Esophagus muscularis mucosa (tissue), 4 donors: ENCODE measurements at regions not wholly inside any gene's neighbourhood (a gene's known extent, or its start where the extent isn't known, plus 50 kb on each side); places are given as distances from the start of the nearest gene placed in this dataset.

Experiments used
- DNase-seq: peaks from one replicate; pipeline ENCODE4 v3.0.0-alpha.2; 2017; ENCODE audit errors: extremely low spot score
- H3K27ac ChIP-seq, 4 donors: fragments of 200-600 bp; sonication (generic); replicated peaks in 1 of 4; 1 replicate in 3 of 4; 2 replicates in 1 of 4; pipeline ENCODE4 v1.5.1; 2016 to 2019; ENCODE audit warnings: mild to moderate bottlenecking in 1 of 4
- H3K27me3 ChIP-seq, 4 donors: fragments of 200-600 bp; sonication (generic); one replicate each; pipeline versions ENCODE4 v1.5.1 to v1.6.0; 2016 to 2019
- H3K36me3 ChIP-seq, 4 donors: fragments of 200-600 bp; sonication (generic); one replicate each; pipeline ENCODE4 v1.5.1; 2016 to 2019
- H3K4me1 ChIP-seq, 4 donors: fragments of 200-600 bp; sonication (generic); one replicate each; pipeline ENCODE4 v1.5.1; 2016 to 2019
- H3K4me3 ChIP-seq, 4 donors: fragments of 200-600 bp; sonication (generic); 1 replicate in 2 of 4; 2 replicates in 2 of 4; pipeline ENCODE4 v1.5.1; 2016 to 2019; ENCODE audit warnings: mild to moderate bottlenecking in 4 of 4, moderate library complexity in 1 of 4
- H3K9me3 ChIP-seq, 4 donors: fragments of 200-600 bp; sonication (generic); 1 replicate in 3 of 4; 2 replicates in 1 of 4; pipeline ENCODE4 v1.5.1; 2016 to 2019
- EP300 ChIP-seq: sonication (generic); formaldehyde crosslinking; IDR thresholded peaks from one replicate; pipeline ENCODE4 v1.6.1; 2017; ENCODE audit warnings: antibody characterized with exemption
- POLR2A ChIP-seq: fragments of 450-650 bp; IDR thresholded peaks from one replicate; pipeline ENCODE4 v1.6.1; 2017; ENCODE audit warnings: antibody characterized with exemption, moderate library complexity, mild to moderate bottlenecking, low read depth
- POLR2AphosphoS5 ChIP-seq, 2 donors: sonication (generic); formaldehyde crosslinking; IDR thresholded peaks; one replicate each; pipeline ENCODE4 v1.6.1; 2017; ENCODE audit warnings: antibody characterized with exemption in 2 of 2
- WGBS: methylation state at CpG from one replicate; pipeline ENCODE4 v1.1.5; 2018; 5-methylcytosine and 5-hydroxymethylcytosine counted together
- intact Hi-C: fragments of 100-400 bp; cut with DNase I; formaldehyde crosslinking; loops from one replicate; pipeline ENCODE4 v1.15.1; 2023
- TF ChIP-seq, protein P1 (sequence below), 3 experiments: fragments of 200-600 bp in 2 of 3; fragments of 450-650 bp in 1 of 3; sonication (generic) in 2 of 3; IDR thresholded peaks; one replicate each; pipeline ENCODE4 v1.5.1; 2017 to 2019; ENCODE audit warnings: antibody characterized with exemption in 3 of 3, mild to moderate bottlenecking in 2 of 3, moderate library complexity in 1 of 3

GRCh38 chr5:167688341-167689130 is 602.9 kb upstream of the WWC1 start:
- WGBS, result 60% methylated on average over 8 of the region's 8 CpGs
- no peak for TF ChIP-seq POLR2AphosphoS5 (IDR thresholded peaks at IDR 0.05)
- TF ChIP-seq, protein P1, sequence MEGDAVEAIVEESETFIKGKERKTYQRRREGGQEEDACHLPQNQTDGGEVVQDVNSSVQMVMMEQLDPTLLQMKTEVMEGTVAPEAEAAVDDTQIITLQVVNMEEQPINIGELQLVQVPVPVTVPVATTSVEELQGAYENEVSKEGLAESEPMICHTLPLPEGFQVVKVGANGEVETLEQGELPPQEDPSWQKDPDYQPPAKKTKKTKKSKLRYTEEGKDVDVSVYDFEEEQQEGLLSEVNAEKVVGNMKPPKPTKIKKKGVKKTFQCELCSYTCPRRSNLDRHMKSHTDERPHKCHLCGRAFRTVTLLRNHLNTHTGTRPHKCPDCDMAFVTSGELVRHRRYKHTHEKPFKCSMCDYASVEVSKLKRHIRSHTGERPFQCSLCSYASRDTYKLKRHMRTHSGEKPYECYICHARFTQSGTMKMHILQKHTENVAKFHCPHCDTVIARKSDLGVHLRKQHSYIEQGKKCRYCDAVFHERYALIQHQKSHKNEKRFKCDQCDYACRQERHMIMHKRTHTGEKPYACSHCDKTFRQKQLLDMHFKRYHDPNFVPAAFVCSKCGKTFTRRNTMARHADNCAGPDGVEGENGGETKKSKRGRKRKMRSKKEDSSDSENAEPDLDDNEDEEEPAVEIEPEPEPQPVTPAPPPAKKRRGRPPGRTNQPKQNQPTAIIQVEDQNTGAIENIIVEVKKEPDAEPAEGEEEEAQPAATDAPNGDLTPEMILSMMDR (IDR thresholded peaks at IDR 0.05), result no peak
- TF ChIP-seq EP300, result no peak
- no peak for TF ChIP-seq POLR2A
- Histone ChIP-seq H3K4me1 (no peaks in the 10 kb centered on the region), H3K27me3 (peaks cover 0 to 4% (median 0%) of the 10 kb centered on the region in 4 donors), H3K9me3 (no peaks in the 10 kb centered on the region), H3K4me3 (no peak overlapping the region), H3K27ac (no peak overlapping the region), H3K36me3 (no peaks in the 10 kb centered on the region)
- intact Hi-C loops, result no loop called here
- no peak for DNase-seq

DNA sequence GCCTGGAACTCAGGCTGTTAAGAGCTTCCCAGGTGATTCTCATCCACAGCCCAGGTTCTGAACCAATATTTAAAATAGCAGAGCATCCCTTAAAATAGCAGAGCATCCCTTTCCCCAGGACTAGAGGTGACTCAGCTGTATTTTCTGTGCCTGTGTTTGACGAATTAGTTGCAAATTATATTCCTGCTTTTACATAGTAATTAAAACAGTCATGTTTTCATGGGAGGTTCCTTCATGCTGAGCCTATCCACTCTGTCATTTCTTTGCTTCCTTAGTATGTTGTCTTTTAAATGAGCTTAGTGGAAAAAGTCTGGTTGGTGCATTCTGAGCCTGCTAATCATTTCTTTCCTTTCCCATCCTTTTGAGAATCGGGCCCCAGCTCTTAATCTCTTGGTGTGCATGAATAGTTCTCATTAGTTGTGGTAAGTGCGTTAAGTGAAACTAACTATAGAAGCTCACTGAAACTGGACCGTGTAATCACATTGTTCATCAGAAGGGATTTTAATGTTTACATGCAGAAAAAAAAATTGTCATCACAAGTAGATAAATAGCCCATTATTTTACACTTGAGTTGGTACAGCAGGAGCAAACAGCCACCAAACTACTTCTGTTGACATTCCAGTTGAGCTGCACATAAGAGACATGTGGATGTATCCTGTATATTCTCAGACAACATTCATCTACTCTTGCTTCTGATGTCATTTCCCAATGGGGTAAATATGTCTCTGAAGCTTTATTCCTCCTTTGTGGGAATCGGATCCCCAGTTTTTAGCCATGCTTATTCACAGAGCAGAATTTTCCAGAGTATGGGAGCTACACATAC is 596.9 kb upstream of the WWC1 start:
- 81% methylated on average over 5 of the region's 5 CpGs for WGBS
- H3K27ac ChIP-seq, result no peak overlapping the region
- no peaks in the 10 kb centered on the region for H3K9me3 ChIP-seq
- no peak for TF ChIP-seq POLR2AphosphoS5 (IDR thresholded peaks at IDR 0.05)
- no peak for TF ChIP-seq EP300
- TF ChIP-seq, protein P1 (IDR thresholded peaks at IDR 0.05), result no peak
- no peak for TF ChIP-seq POLR2A
- no peak for DNase-seq
- peaks cover 0 to 4% (median 0%) of the 10 kb centered on the region in 4 donors for H3K27me3 ChIP-seq
- no peak overlapping the region for H3K4me3 ChIP-seq
- no peaks in the 10 kb centered on the region for H3K4me1 ChIP-seq
- intact Hi-C loops, result no loop called here
- H3K36me3 ChIP-seq, result no peaks in the 10 kb centered on the region

DNA sequence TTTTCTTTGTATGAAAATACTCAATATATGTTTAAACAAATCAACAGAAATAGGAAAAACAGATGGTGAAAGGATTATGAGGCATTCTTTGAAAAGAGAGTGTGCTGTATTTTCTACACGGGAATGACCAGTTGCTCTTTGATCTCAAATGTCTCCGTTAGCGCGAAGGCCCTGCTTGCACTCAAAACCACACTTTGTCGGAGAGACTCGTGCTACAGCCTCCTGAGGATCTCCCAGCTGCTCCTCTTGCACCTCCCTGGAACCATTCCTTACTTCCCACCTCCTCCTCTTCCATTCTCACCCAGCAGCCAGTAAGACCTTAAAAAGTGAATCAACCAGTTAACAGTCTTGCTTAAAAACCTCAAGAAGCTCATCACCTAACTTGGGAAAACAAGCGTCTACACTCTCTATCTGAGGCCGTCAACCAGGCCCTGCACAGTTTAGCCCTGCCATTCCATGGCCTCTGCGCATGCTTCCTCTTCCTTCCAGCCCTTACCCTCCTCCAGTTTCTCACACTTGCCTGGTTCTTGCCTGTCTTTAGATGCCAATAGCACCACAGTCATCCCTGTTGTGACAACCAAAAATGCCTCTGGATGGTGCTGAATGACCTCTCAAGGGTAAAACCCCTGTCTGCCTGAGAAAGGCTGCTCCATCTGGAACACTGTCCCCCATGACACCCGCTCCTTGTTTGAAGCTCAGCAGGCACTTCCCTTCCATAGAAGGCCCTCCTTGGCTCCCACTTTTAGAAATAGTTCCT is 594.7 kb upstream of the WWC1 start:
- TF ChIP-seq, protein P1 (IDR thresholded peaks at IDR 0.05), result no peak
- TF ChIP-seq POLR2AphosphoS5 (IDR thresholded peaks at IDR 0.05) (no peak), EP300 (no peak), POLR2A (no peak)
- no peaks in the 10 kb centered on the region for H3K36me3 ChIP-seq
- no peaks in the 10 kb centered on the region for H3K4me1 ChIP-seq
- WGBS, result 82% methylated on average over 10 of the region's 10 CpGs
- intact Hi-C loops, result no loop called here
- H3K9me3 ChIP-seq, result no peaks in the 10 kb centered on the region
- peaks cover 0 to 4% (median 0%) of the 10 kb centered on the region in 4 donors for H3K27me3 ChIP-seq
- no peak overlapping the region for H3K4me3 ChIP-seq
- no peak for DNase-seq
- no peak overlapping the region for H3K27ac ChIP-seq

DNA sequence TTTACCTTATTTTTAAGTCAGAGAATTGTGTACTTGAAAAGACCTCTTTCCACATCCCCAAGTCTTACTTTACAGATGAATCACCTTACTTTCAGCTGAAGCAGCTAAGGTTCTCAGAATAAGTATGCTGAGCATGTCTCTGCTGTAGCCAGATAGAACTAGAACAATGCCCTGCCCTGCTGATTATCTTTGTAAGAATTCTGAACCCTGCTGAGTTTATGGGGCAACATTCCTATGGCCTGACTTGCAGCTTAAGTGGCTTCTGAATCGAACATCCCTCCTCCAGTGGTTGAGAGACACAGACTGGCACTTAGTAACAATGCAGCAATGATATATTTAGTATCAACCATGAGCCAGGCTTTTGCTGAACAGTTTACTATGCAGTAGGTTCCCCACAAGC is 592.0 kb upstream of the WWC1 start:
- intact Hi-C loops, result no loop called here
- DNase-seq, result no peak
- WGBS, result no CpG with 5 or more reads among the region's 1 CpG
- Histone ChIP-seq H3K27ac (no peak overlapping the region), H3K9me3 (no peaks in the 10 kb centered on the region), H3K4me1 (no peaks in the 10 kb centered on the region), H3K4me3 (no peak overlapping the region), H3K36me3 (no peaks in the 10 kb centered on the region), H3K27me3 (no peaks in the 10 kb centered on the region)
- TF ChIP-seq POLR2AphosphoS5 (IDR thresholded peaks at IDR 0.05), result no peak
- TF ChIP-seq POLR2A, result no peak
- TF ChIP-seq, protein P1 (IDR thresholded peaks at IDR 0.05), result no peak
- no peak for TF ChIP-seq EP300
